Esophagus muscularis mucosa (tissue), 4 donors: ENCODE measurements at regions not wholly inside any gene's neighbourhood (a gene's known extent, or its start where the extent isn't known, plus 50 kb on each side); places are given as distances from the start of the nearest gene placed in this dataset.
"Not testable (repeated sequence)": the region's sequence is repeated elsewhere in the genome, so short reads cannot be mapped to it uniquely, and the experiment has no call there.

Experiments used
- DNase-seq: peaks from one replicate; pipeline ENCODE4 v3.0.0-alpha.2; 2017; ENCODE audit errors: extremely low spot score
- H3K27ac ChIP-seq, 4 donors: fragments of 200-600 bp; sonication (generic); replicated peaks in 1 of 4; 1 replicate in 3 of 4; 2 replicates in 1 of 4; pipeline ENCODE4 v1.5.1; 2016 to 2019; ENCODE audit warnings: mild to moderate bottlenecking in 1 of 4
- H3K27me3 ChIP-seq, 4 donors: fragments of 200-600 bp; sonication (generic); one replicate each; pipeline versions ENCODE4 v1.5.1 to v1.6.0; 2016 to 2019
- H3K36me3 ChIP-seq, 4 donors: fragments of 200-600 bp; sonication (generic); one replicate each; pipeline ENCODE4 v1.5.1; 2016 to 2019
- H3K4me1 ChIP-seq, 4 donors: fragments of 200-600 bp; sonication (generic); one replicate each; pipeline ENCODE4 v1.5.1; 2016 to 2019
- H3K4me3 ChIP-seq, 4 donors: fragments of 200-600 bp; sonication (generic); 1 replicate in 2 of 4; 2 replicates in 2 of 4; pipeline ENCODE4 v1.5.1; 2016 to 2019; ENCODE audit warnings: mild to moderate bottlenecking in 4 of 4, moderate library complexity in 1 of 4
- H3K9me3 ChIP-seq, 4 donors: fragments of 200-600 bp; sonication (generic); 1 replicate in 3 of 4; 2 replicates in 1 of 4; pipeline ENCODE4 v1.5.1; 2016 to 2019
- CTCF ChIP-seq, 3 experiments: fragments of 200-600 bp in 2 of 3; fragments of 450-650 bp in 1 of 3; sonication (generic) in 2 of 3; IDR thresholded peaks; one replicate each; pipeline ENCODE4 v1.5.1; 2017 to 2019; ENCODE audit warnings: antibody characterized with exemption in 3 of 3, mild to moderate bottlenecking in 2 of 3, moderate library complexity in 1 of 3
- EP300 ChIP-seq: sonication (generic); formaldehyde crosslinking; IDR thresholded peaks from one replicate; pipeline ENCODE4 v1.6.1; 2017; ENCODE audit warnings: antibody characterized with exemption
- POLR2A ChIP-seq: fragments of 450-650 bp; IDR thresholded peaks from one replicate; pipeline ENCODE4 v1.6.1; 2017; ENCODE audit warnings: antibody characterized with exemption, moderate library complexity, mild to moderate bottlenecking, low read depth
- POLR2AphosphoS5 ChIP-seq, 2 donors: sonication (generic); formaldehyde crosslinking; IDR thresholded peaks; one replicate each; pipeline ENCODE4 v1.6.1; 2017; ENCODE audit warnings: antibody characterized with exemption in 2 of 2
- WGBS: methylation state at CpG from one replicate; pipeline ENCODE4 v1.1.5; 2018; 5-methylcytosine and 5-hydroxymethylcytosine counted together
- intact Hi-C: fragments of 100-400 bp; cut with DNase I; formaldehyde crosslinking; loops from one replicate; pipeline ENCODE4 v1.15.1; 2023

DNA sequence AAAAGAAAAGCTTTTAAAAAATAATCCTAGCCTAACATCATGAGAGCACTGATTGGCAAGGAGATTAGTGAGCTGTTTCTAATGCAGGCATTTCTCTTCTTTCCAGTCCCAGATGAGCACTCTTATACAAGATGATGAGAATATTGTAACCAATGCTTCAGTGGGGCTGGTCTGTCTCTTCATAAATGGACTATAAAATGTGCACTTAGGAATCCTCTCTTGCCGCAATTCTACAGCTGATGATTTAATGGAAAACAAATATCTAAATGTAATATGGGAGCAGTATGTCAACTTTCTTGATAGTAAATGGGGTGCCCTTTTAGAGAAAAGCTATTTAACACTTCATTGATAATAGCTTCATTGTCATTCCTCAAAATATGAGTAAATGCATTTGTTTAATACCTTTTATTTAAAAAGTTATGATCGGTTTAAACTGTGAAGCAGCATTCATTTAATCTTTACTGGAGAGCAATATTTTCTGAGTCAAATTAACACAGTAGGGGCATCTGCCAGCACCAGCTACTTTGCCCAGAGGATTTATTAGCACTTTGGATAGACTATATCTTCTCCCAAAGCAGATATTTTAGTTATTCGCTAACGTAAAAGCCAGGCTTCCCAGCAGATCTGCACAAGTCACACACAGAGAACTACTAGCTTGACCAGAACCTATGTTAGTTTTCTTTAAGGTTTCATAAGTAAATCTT lies 985.9 kb downstream of the DIPK2A start:
- no peak for TF ChIP-seq POLR2A
- no peak for TF ChIP-seq CTCF (IDR thresholded peaks at IDR 0.05)
- TF ChIP-seq POLR2AphosphoS5 (IDR thresholded peaks at IDR 0.05), result no peak
- TF ChIP-seq EP300, result no peak
- H3K36me3 ChIP-seq, result no peaks in the 10 kb centered on the region
- no peak overlapping the region for H3K27ac ChIP-seq
- WGBS, result 66% methylated on average over 4 of the region's 4 CpGs
- intact Hi-C loops, result no loop called here
- no peaks in the 10 kb centered on the region for H3K27me3 ChIP-seq
- no peak for DNase-seq
- H3K9me3 ChIP-seq, result no peaks in the 10 kb centered on the region
- H3K4me1 ChIP-seq, result no peaks in the 10 kb centered on the region
- no peak overlapping the region for H3K4me3 ChIP-seq

GRCh38 chr3:144963810-144964209 lies 992.2 kb downstream of the DIPK2A start:
- H3K9me3 ChIP-seq, result no peaks in the 10 kb centered on the region
- H3K27ac ChIP-seq, result no peak overlapping the region
- intact Hi-C loops, result no loop called here
- no peaks in the 10 kb centered on the region for H3K36me3 ChIP-seq
- no peak overlapping the region for H3K4me3 ChIP-seq
- TF ChIP-seq POLR2A (no peak), CTCF (IDR thresholded peaks at IDR 0.05) (no peak), POLR2AphosphoS5 (IDR thresholded peaks at IDR 0.05) (no peak), EP300 (no peak)
- no peaks in the 10 kb centered on the region for H3K27me3 ChIP-seq
- peaks cover 0 to under 1% (median 0%) of the 10 kb centered on the region in 4 donors for H3K4me1 ChIP-seq
- DNase-seq, result no peak

GRCh38 chr3:144966560-144966959 lies 994.9 kb downstream of the DIPK2A start:
- no peak for DNase-seq
- TF ChIP-seq POLR2AphosphoS5 (IDR thresholded peaks at IDR 0.05), result no peak
- H3K9me3 ChIP-seq, result no peaks in the 10 kb centered on the region
- H3K4me3 ChIP-seq, result no peak overlapping the region
- H3K27ac ChIP-seq, result no peak overlapping the region
- no peaks in the 10 kb centered on the region for H3K27me3 ChIP-seq
- no peaks in the 10 kb centered on the region for H3K36me3 ChIP-seq
- peaks cover 0 to 9% (median 4%) of the 10 kb centered on the region in 4 donors for H3K4me1 ChIP-seq
- intact Hi-C loops, result no loop called here
- WGBS, result 68% methylated on average over 2 of the region's 2 CpGs

- intact Hi-C loops, result no loop called here
- no peak overlapping the region for H3K27ac ChIP-seq
- H3K4me3 ChIP-seq, result no peak overlapping the region
- WGBS, result 52% methylated on average over 1 of the region's 1 CpG
- no peaks in the 10 kb centered on the region for H3K27me3 ChIP-seq
- no peaks in the 10 kb centered on the region for H3K9me3 ChIP-seq
- no peaks in the 10 kb centered on the region for H3K36me3 ChIP-seq
- TF ChIP-seq CTCF (IDR thresholded peaks at IDR 0.05) (no peak), POLR2A (no peak), POLR2AphosphoS5 (IDR thresholded peaks at IDR 0.05) (no peak), EP300 (no peak)
- no peak for DNase-seq
- peaks cover 0 to 9% (median 4%) of the 10 kb centered on the region in 4 donors for H3K4me1 ChIP-seq
Measured at GRCh38 chr3:144968750-144969350, 997.2 kb downstream of the DIPK2A start.

- intact Hi-C loops, H3K27me3 ChIP-seq, H3K27ac ChIP-seq, H3K4me1 ChIP-seq, H3K9me3 ChIP-seq, H3K4me3 ChIP-seq, H3K36me3 ChIP-seq, DNase-seq: not testable (repeated sequence)
- 94% methylated on average over 7 of the region's 7 CpGs for WGBS
Measured at GRCh38 chr3:144984481-144984880, 1012.9 kb downstream of the DIPK2A start.

DNA sequence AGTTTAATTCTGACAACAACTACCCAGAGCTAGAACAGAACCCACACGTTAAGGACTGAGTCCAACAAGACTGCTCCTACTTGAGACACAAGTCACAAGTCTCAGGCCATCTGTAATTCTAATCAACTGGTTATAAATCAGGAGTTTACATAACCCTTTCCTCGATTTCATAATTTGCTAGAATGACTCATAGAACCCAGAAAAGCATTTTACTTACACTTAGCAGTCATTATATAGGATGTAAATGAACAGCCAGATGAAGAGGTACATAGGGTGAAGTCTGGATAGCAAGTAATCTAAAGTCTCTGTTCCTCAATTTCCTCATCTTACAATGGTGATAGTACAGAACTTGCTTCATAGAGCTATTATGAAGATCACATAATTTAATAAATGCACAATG lies 1018.2 kb downstream of the DIPK2A start:
- H3K4me3 ChIP-seq, result no peak overlapping the region
- no peak overlapping the region for H3K27ac ChIP-seq
- H3K9me3 ChIP-seq, result no peaks in the 10 kb centered on the region
- TF ChIP-seq EP300, result no peak
- TF ChIP-seq CTCF (IDR thresholded peaks at IDR 0.05), result no peak
- no peaks in the 10 kb centered on the region for H3K36me3 ChIP-seq
- no peaks in the 10 kb centered on the region for H3K4me1 ChIP-seq
- H3K27me3 ChIP-seq, result no peaks in the 10 kb centered on the region
- no peak for DNase-seq
- 47% methylated on average over 2 of the region's 2 CpGs for WGBS
- intact Hi-C loops, result no loop called here
